CD14-positive monocyte (primary cell): ENCODE measurements at regions not wholly inside any gene's neighbourhood (a gene's known extent, or its start where the extent isn't known, plus 50 kb on each side); places are given as distances from the start of the nearest gene placed in this dataset.

ENCODE experiments used
- DNase-seq, 3 donors: peaks; one replicate each; pipeline ENCODE4 v3.0.0-alpha.2; 2011 to 2022
- H2AFZ ChIP-seq: 2 replicates; pipeline ENCODE4 v1.6.0; 2012; ENCODE audit warnings: mild to moderate bottlenecking, low read depth, low read length, inconsistent platforms; ENCODE audit not compliant: insufficient read depth, poor library complexity, severe bottlenecking
- H3K27ac ChIP-seq, 2 donors: 1 replicate in 1 of 2; 2 replicates in 1 of 2; pipeline ENCODE4 v1.5.1; 2012 to 2013; ENCODE audit warnings: low read length in 2 of 2, control low read depth in 1 of 2, inconsistent platforms in 1 of 2, low read depth in 1 of 2, mild to moderate bottlenecking in 1 of 2
- H3K27me3 ChIP-seq, 2 donors: one replicate each; pipeline versions ENCODE4 v1.6.0 to v1.6.1; 2011 to 2013; ENCODE audit warnings: low read length in 2 of 2; ENCODE audit not compliant: control insufficient read depth in 2 of 2, insufficient read depth in 2 of 2
- H3K36me3 ChIP-seq, 2 donors: replicated peaks in 1 of 2; 1 replicate in 1 of 2; 2 replicates in 1 of 2; pipeline versions ENCODE4 v1.5.1 to v1.6.1; 2012 to 2013; ENCODE audit warnings: low read length in 2 of 2, control low read depth in 1 of 2, inconsistent platforms in 1 of 2, mild to moderate bottlenecking in 1 of 2; ENCODE audit not compliant: insufficient read depth in 2 of 2, control insufficient read depth in 1 of 2
- H3K4me1 ChIP-seq, 2 donors: 1 replicate in 1 of 2; 2 replicates in 1 of 2; pipeline versions ENCODE4 v1.5.1 to v1.6.1; 2012 to 2013; ENCODE audit warnings: low read length in 2 of 2, control low read depth in 1 of 2, inconsistent platforms in 1 of 2, mild to moderate bottlenecking in 1 of 2, moderate library complexity in 1 of 2; ENCODE audit not compliant: insufficient read depth in 2 of 2, control insufficient read depth in 1 of 2
- H3K4me2 ChIP-seq: replicated peaks from 2 replicates; pipeline ENCODE3; 2012; ENCODE audit warnings: low read length, moderate library complexity, mild to moderate bottlenecking; ENCODE audit not compliant: poor library complexity, severe bottlenecking; ENCODE audit errors: extremely low read depth
- H3K4me3 ChIP-seq, 3 experiments: fragments of 200-600 bp in 1 of 3; sonication (generic) in 1 of 3; replicated peaks in 1 of 3; 1 replicate in 2 of 3; 2 replicates in 1 of 3; pipeline ENCODE4 v1.5.1; 2011 to 2013; ENCODE audit warnings: low read length in 3 of 3, mild to moderate bottlenecking in 3 of 3, control low read depth in 2 of 3, low read depth in 2 of 3, inconsistent platforms in 1 of 3, moderate library complexity in 1 of 3
- H3K79me2 ChIP-seq: 2 replicates; pipeline ENCODE4 v1.6.0; 2012; ENCODE audit warnings: mild to moderate bottlenecking, control low read depth, inconsistent platforms, low read length, moderate library complexity; ENCODE audit not compliant: insufficient read depth
- H3K9ac ChIP-seq: 2 replicates; pipeline ENCODE4 v1.6.0; 2017; ENCODE audit warnings: low read length, mild to moderate bottlenecking; ENCODE audit not compliant: insufficient read depth, poor library complexity, severe bottlenecking
- H3K9me3 ChIP-seq, 2 donors: replicated peaks in 1 of 2; 1 replicate in 1 of 2; 2 replicates in 1 of 2; pipeline versions ENCODE4 v1.5.1 to v1.6.1; 2012 to 2013; ENCODE audit warnings: low read length in 2 of 2, control low read depth in 1 of 2; ENCODE audit not compliant: control insufficient read depth in 1 of 2, insufficient read depth in 1 of 2
- H4K20me1 ChIP-seq: 2 replicates; pipeline ENCODE4 v1.6.0; 2012; ENCODE audit warnings: mild to moderate bottlenecking, low read length, control low read depth, moderate library complexity; ENCODE audit not compliant: insufficient read depth
- H3K27ac Mint-ChIP-seq, 7 donors: one replicate each; pipeline ENCODE4 v1.8.0; 2020; ENCODE audit warnings: mild to moderate bottlenecking in 7 of 7, mixed read lengths in 7 of 7, moderate library complexity in 6 of 7, inconsistent platforms in 2 of 7
- H3K27me3 Mint-ChIP-seq, 3 donors: one replicate each; pipeline ENCODE4 v1.8.0; 2021 to 2022; ENCODE audit warnings: low read depth in 3 of 3, mild to moderate bottlenecking in 3 of 3, mixed read lengths in 3 of 3, moderate library complexity in 3 of 3, inconsistent platforms in 1 of 3
- H3K36me3 Mint-ChIP-seq, 2 donors: one replicate each; pipeline ENCODE4 v1.8.0; 2020; ENCODE audit warnings: mixed read lengths in 2 of 2, inconsistent platforms in 1 of 2, mild to moderate bottlenecking in 1 of 2
- H3K4me1 Mint-ChIP-seq: one replicate; pipeline ENCODE4 v1.8.0; 2020; ENCODE audit warnings: mild to moderate bottlenecking, mixed read lengths
- H3K4me3 Mint-ChIP-seq, 2 donors: one replicate each; pipeline ENCODE4 v1.8.0; 2020; ENCODE audit warnings: mild to moderate bottlenecking in 2 of 2, mixed read lengths in 2 of 2, moderate library complexity in 1 of 2
- H3K9me3 Mint-ChIP-seq, 7 donors: one replicate each; pipeline ENCODE4 v1.8.0; 2020 to 2022; ENCODE audit warnings: mixed read lengths in 7 of 7, mild to moderate bottlenecking in 6 of 7, moderate library complexity in 6 of 7, inconsistent platforms in 2 of 7
- WGBS: methylation state at CpG from one replicate; pipeline ENCODE4 v1.1.5; 2013; ENCODE audit warnings: missing lambda C conversion rate; ENCODE audit not compliant: insufficient coverage; 5-methylcytosine and 5-hydroxymethylcytosine counted together
- intact Hi-C, 2 donors: fragments of 100-400 bp; cut with micrococcal nuclease; formaldehyde crosslinking; loops; one replicate each; pipeline versions ENCODE4 v1.15.0 to v1.15.1; 2023
- TF ChIP-seq, protein P1 (sequence below): fragments of 200-600 bp; IDR thresholded peaks from one replicate; pipeline ENCODE4 v1.8.0; 2022; ENCODE audit warnings: antibody characterized with exemption, mild to moderate bottlenecking

DNA sequence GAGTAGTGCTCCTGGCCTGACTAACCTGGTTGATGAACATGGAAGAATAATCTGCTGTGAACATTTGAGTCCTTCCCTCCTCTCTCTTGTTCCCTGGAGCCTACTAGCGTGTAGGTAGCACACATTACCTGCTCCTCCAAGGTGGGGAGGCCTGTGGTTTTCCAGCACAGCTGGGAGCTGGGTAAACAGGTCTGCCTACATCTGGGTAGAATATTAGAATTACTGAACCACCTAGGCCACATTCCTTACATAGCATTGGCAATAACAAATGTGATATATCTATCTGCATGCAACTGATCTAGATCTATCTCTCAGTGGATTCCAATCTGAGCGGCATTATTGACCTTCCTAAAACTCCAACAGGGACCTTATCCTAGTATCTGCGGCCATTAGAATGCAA is 151.0 kb upstream of the ZNF366 start:
- Histone ChIP-seq H4K20me1 (no peaks in the 10 kb centered on the region), H3K9me3 (no peaks in the 10 kb centered on the region), H3K27me3 (no peaks in the 10 kb centered on the region), H2AFZ (no peak overlapping the region), H3K36me3 (no peaks in the 10 kb centered on the region), H3K4me2 (no peak overlapping the region), H3K27ac (no peak overlapping the region), H3K4me1 (no peaks in the 10 kb centered on the region), H3K4me3 (no peak overlapping the region), H3K9ac (no peak overlapping the region), H3K79me2 (no peaks in the 10 kb centered on the region)
- Mint-ChIP-seq H3K4me3 (no peak overlapping the region), H3K36me3 (no peaks in the 10 kb centered on the region), H3K27ac (no peak overlapping the region), H3K9me3 (peaks cover 0 to 1% (median 0%) of the 10 kb centered on the region in 7 donors), H3K27me3 (peaks cover 0 to 7% (median 7%) of the 10 kb centered on the region in 3 donors), H3K4me1 (no peaks in the 10 kb centered on the region)
- WGBS: 92% methylated on average over 2 of the region's 3 CpGs
- DNase-seq: no peak
- TF ChIP-seq, protein P1, sequence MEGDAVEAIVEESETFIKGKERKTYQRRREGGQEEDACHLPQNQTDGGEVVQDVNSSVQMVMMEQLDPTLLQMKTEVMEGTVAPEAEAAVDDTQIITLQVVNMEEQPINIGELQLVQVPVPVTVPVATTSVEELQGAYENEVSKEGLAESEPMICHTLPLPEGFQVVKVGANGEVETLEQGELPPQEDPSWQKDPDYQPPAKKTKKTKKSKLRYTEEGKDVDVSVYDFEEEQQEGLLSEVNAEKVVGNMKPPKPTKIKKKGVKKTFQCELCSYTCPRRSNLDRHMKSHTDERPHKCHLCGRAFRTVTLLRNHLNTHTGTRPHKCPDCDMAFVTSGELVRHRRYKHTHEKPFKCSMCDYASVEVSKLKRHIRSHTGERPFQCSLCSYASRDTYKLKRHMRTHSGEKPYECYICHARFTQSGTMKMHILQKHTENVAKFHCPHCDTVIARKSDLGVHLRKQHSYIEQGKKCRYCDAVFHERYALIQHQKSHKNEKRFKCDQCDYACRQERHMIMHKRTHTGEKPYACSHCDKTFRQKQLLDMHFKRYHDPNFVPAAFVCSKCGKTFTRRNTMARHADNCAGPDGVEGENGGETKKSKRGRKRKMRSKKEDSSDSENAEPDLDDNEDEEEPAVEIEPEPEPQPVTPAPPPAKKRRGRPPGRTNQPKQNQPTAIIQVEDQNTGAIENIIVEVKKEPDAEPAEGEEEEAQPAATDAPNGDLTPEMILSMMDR: no peak
- intact Hi-C loops: no loop called here

DNA sequence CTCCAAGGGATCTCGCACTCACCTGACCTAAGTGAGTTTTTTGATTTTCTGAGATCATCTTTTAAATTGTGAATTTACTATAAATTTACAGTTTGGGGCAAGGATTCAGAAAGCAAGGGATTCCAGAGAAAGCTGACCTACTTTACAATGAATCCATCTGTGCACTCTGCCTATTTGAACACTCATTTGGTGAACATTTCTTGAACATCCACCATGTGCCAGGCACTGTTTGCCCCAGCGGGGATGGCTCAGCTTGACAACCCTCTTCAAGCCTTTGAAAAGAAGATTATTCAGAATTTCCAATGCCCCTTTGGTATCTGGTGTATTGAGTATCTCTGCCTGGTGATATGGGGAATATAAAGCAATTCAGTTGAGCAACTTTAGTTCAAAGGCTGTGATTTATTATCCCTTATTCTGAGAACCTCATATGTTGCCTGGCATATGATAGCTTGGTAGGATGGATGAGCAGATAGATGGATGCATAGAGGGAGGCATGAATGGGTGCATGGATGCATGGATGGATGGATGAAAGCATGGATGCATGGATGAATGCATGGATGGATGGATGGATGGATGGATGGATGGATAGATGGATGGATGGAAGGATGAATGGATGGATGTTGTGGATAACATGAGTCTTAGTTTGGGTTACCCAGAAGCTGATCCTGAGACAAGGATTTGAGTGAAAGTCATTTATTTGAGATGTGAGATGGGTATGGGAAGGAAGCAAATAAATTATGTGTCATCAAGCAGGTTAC is 149.7 kb upstream of the ZNF366 start:
- H3K9me3 Mint-ChIP-seq: peaks cover 0 to 1% (median 0%) of the 10 kb centered on the region in 7 donors
- TF ChIP-seq, protein P1: no peak
- H3K27me3 Mint-ChIP-seq: peaks cover 0 to 9% (median 7%) of the 10 kb centered on the region in 3 donors
- no peak for DNase-seq
- H4K20me1 ChIP-seq: no peaks in the 10 kb centered on the region
- no peaks in the 10 kb centered on the region for H3K36me3 ChIP-seq
- no peaks in the 10 kb centered on the region for H3K4me1 Mint-ChIP-seq
- H3K9ac ChIP-seq: no peak overlapping the region
- H3K4me3 ChIP-seq: no peak overlapping the region
- no peak overlapping the region for H3K4me3 Mint-ChIP-seq
- intact Hi-C loops: no loop called here
- H3K4me2 ChIP-seq: no peak overlapping the region
- H3K27ac ChIP-seq: no peak overlapping the region
- H3K4me1 ChIP-seq: no peaks in the 10 kb centered on the region
- H3K36me3 Mint-ChIP-seq: no peaks in the 10 kb centered on the region
- H2AFZ ChIP-seq: no peak overlapping the region
- H3K79me2 ChIP-seq: no peaks in the 10 kb centered on the region
- H3K27ac Mint-ChIP-seq: no peak overlapping the region
- H3K9me3 ChIP-seq: no peaks in the 10 kb centered on the region
- no peaks in the 10 kb centered on the region for H3K27me3 ChIP-seq
- no CpG with 5 or more reads among the region's 2 CpGs for WGBS
